H9 (cell line): ENCODE measurements at regions not wholly inside any gene's neighbourhood (a gene's known extent, or its start where the extent isn't known, plus 50 kb on each side); places are given as distances from the start of the nearest gene placed in this dataset.

ENCODE experiments used
- DNase-seq: peaks from one replicate; pipeline ENCODE4 v3.0.0-alpha.2; 2017
- H2AFZ ChIP-seq: one replicate; pipeline ENCODE4 v1.6.1; 2013; ENCODE audit warnings: mild to moderate bottlenecking, low read length, control low read depth, moderate library complexity
- H2AK5ac ChIP-seq: 2 replicates; pipeline ENCODE4 v1.6.1; 2013; ENCODE audit warnings: low read length, control low read depth, mixed read lengths; ENCODE audit not compliant: insufficient read length
- H2BK120ac ChIP-seq: one replicate; pipeline ENCODE4 v1.6.1; 2013; ENCODE audit warnings: low read depth, mild to moderate bottlenecking, low read length, control low read depth, inconsistent platforms; ENCODE audit not compliant: poor library complexity, severe bottlenecking
- H2BK12ac ChIP-seq: 2 replicates; pipeline ENCODE4 v1.6.1; 2013; ENCODE audit warnings: low read length, control low read depth, mixed read lengths, low read depth; ENCODE audit not compliant: insufficient read length
- H2BK15ac ChIP-seq: 2 replicates; pipeline ENCODE4 v1.6.1; 2013; ENCODE audit warnings: low read depth, low read length, control low read depth
- H2BK20ac ChIP-seq: one replicate; pipeline ENCODE4 v1.6.1; 2013; ENCODE audit warnings: low read depth, mild to moderate bottlenecking, low read length, control low read depth, inconsistent platforms; ENCODE audit not compliant: poor library complexity, severe bottlenecking
- H2BK5ac ChIP-seq: 2 replicates; pipeline ENCODE4 v1.6.1; 2013; ENCODE audit warnings: low read length, control low read depth, mixed read lengths; ENCODE audit not compliant: insufficient read length
- H3K14ac ChIP-seq: 2 replicates; pipeline ENCODE4 v1.6.1; 2013; ENCODE audit warnings: low read length, control low read depth; ENCODE audit not compliant: insufficient read depth
- H3K18ac ChIP-seq: 2 replicates; pipeline ENCODE4 v1.6.1; 2013; ENCODE audit warnings: low read depth, mild to moderate bottlenecking, mixed read lengths, low read length, control low read depth; ENCODE audit not compliant: insufficient read length
- H3K23ac ChIP-seq: 2 replicates; pipeline ENCODE4 v1.6.1; 2013; ENCODE audit warnings: low read length, control low read depth, mixed read lengths, low read depth; ENCODE audit not compliant: insufficient read length
- H3K23me2 ChIP-seq: 2 replicates; pipeline ENCODE4 v1.6.1; 2013; ENCODE audit warnings: low read depth, mild to moderate bottlenecking, mixed read lengths, low read length, control low read depth; ENCODE audit not compliant: insufficient read length, poor library complexity, severe bottlenecking
- H3K27ac ChIP-seq: 2 replicates; pipeline ENCODE4 v1.5.1; 2013; ENCODE audit warnings: low read length, control low read depth, mixed read lengths, low read depth; ENCODE audit not compliant: insufficient read length
- H3K27me3 ChIP-seq: 2 replicates; pipeline ENCODE4 v1.6.1; 2013; ENCODE audit warnings: low read length, control low read depth, inconsistent platforms; ENCODE audit not compliant: insufficient read depth
- H3K4ac ChIP-seq: 2 replicates; pipeline ENCODE4 v1.6.1; 2013; ENCODE audit warnings: low read depth, mild to moderate bottlenecking, control low read depth, inconsistent platforms, low read length, moderate library complexity
- H3K4me1 ChIP-seq: 2 replicates; pipeline ENCODE4 v1.6.1; 2013; ENCODE audit warnings: low read length, control low read depth, inconsistent platforms; ENCODE audit not compliant: insufficient read depth
- H3K4me2 ChIP-seq: 2 replicates; pipeline ENCODE4 v1.6.1; 2013; ENCODE audit warnings: low read length, control low read depth, mixed read lengths; ENCODE audit not compliant: insufficient read length, insufficient read depth
- H3K56ac ChIP-seq: 2 replicates; pipeline ENCODE4 v1.6.1; 2013; ENCODE audit warnings: low read depth, mild to moderate bottlenecking, mixed read lengths, low read length, control low read depth; ENCODE audit not compliant: insufficient read length
- H3K79me1 ChIP-seq: 2 replicates; pipeline ENCODE4 v1.6.1; 2013; ENCODE audit warnings: low read depth, mild to moderate bottlenecking, moderate library complexity, low read length, control low read depth, inconsistent platforms; ENCODE audit not compliant: insufficient read depth, poor library complexity, severe bottlenecking
- H3K79me2 ChIP-seq: 2 replicates; pipeline ENCODE4 v1.6.1; 2013; ENCODE audit warnings: low read length, control low read depth, inconsistent platforms; ENCODE audit not compliant: insufficient read depth
- H3K9ac ChIP-seq: 2 replicates; pipeline ENCODE4 v1.6.1; 2013; ENCODE audit warnings: low read length, control low read depth, mixed read lengths; ENCODE audit not compliant: insufficient read length; ENCODE audit errors: extremely low read depth
- H3K9me3 ChIP-seq: one replicate; pipeline ENCODE4 v1.6.1; 2013; ENCODE audit warnings: low read depth, low read length, inconsistent platforms; ENCODE audit not compliant: control insufficient read depth
- H3T11ph ChIP-seq: one replicate; pipeline ENCODE4 v1.6.1; 2013; ENCODE audit warnings: mild to moderate bottlenecking, low read length, control low read depth, inconsistent platforms
- H4K20me1 ChIP-seq: one replicate; pipeline ENCODE4 v1.6.1; 2013; ENCODE audit not compliant: control insufficient read depth, insufficient read length, insufficient read depth
- H4K5ac ChIP-seq: 2 replicates; pipeline ENCODE4 v1.6.1; 2013; ENCODE audit warnings: low read depth, mild to moderate bottlenecking, mixed read lengths, low read length, control low read depth; ENCODE audit not compliant: insufficient read length
- H4K8ac ChIP-seq: replicated peaks from 2 replicates; pipeline ENCODE4 v1.6.1; 2013; ENCODE audit warnings: low read length, control low read depth, mixed read lengths, low read depth; ENCODE audit not compliant: insufficient read length
- H4K91ac ChIP-seq: 2 replicates; pipeline ENCODE4 v1.6.1; 2013; ENCODE audit warnings: low read depth, mild to moderate bottlenecking, moderate library complexity, mixed read lengths, low read length, control low read depth; ENCODE audit not compliant: insufficient read length
- H3K27ac Mint-ChIP-seq, 3 experiments: 2 replicates in 2 of 3; 3 replicates in 1 of 3; pipeline ENCODE4 v1.8.0; 2020 to 2021; ENCODE audit warnings: mixed read lengths in 3 of 3, mild to moderate bottlenecking in 1 of 3, moderate library complexity in 1 of 3
- H3K27me3 Mint-ChIP-seq: 2 replicates; pipeline ENCODE4 v1.8.0; 2021; ENCODE audit warnings: low read depth, mild to moderate bottlenecking, moderate library complexity, mixed read lengths
- H3K36me3 Mint-ChIP-seq, 3 experiments: 2 replicates in 2 of 3; 3 replicates in 1 of 3; pipeline ENCODE4 v1.8.0; 2020 to 2021; ENCODE audit warnings: low read depth in 3 of 3, mixed read lengths in 3 of 3; ENCODE audit not compliant: insufficient read depth in 1 of 3
- H3K4me1 Mint-ChIP-seq, 2 experiments: 2 replicates each; pipeline ENCODE4 v1.8.0; 2020; ENCODE audit warnings: mixed read lengths in 2 of 2
- H3K4me3 Mint-ChIP-seq, 2 experiments: 2 replicates in 1 of 2; 3 replicates in 1 of 2; pipeline ENCODE4 v1.8.0; 2020 to 2021; ENCODE audit warnings: mild to moderate bottlenecking in 2 of 2, mixed read lengths in 2 of 2, moderate library complexity in 1 of 2
- H3K9me3 Mint-ChIP-seq, 2 experiments: 2 replicates in 1 of 2; 3 replicates in 1 of 2; pipeline ENCODE4 v1.8.0; 2020; ENCODE audit warnings: mild to moderate bottlenecking in 2 of 2, mixed read lengths in 2 of 2, moderate library complexity in 1 of 2
- CTCF ChIP-seq: fragments of 200-600 bp; sonication (generic); conservative IDR thresholded peaks from 3 replicates; pipeline ENCODE4 v1.8.0; 2021; ENCODE audit warnings: antibody characterized with exemption, mild to moderate bottlenecking
- WGBS: extraction: QIAGEN DNeasy Blood & Tissue Kit; methylation state at CpG from one replicate; pipeline ENCODE4 v1.1.7; 2013; ENCODE audit warnings: missing lambda C conversion rate, low lambda C conversion rate, mixed read lengths; ENCODE audit not compliant: insufficient read length; ENCODE audit errors: extremely low coverage; 5-methylcytosine and 5-hydroxymethylcytosine counted together

GRCh38 chr22:48837341-48837935, 990.2 kb downstream of the BRD1 start:
- peak overlapping the region in 1 of 2 experiments; percentile 69; a peak in 2 of 5 replicates for H3K4me3 Mint-ChIP-seq
- Histone ChIP-seq H3K18ac (no peak overlapping the region), H3K27me3 (no peaks in the 10 kb centered on the region), H3K56ac (no peak overlapping the region), H4K8ac (peak overlapping the region; percentile 5), H2BK120ac (no peak overlapping the region), H3K4me2 (no peak overlapping the region), H2BK12ac (no peak overlapping the region), H4K20me1 (no peaks in the 10 kb centered on the region), H3K14ac (no peak overlapping the region), H3K4ac (no peak overlapping the region), H3K4me1 (no peaks in the 10 kb centered on the region), H3K79me1 (no peaks in the 10 kb centered on the region), H4K5ac (peak overlapping the region; percentile 12), H2AK5ac (no peak overlapping the region), H2BK5ac (no peak overlapping the region), H2AFZ (no peak overlapping the region), H3T11ph (no peak overlapping the region), H2BK20ac (no peak overlapping the region), H3K79me2 (no peaks in the 10 kb centered on the region), H3K23ac (no peak overlapping the region), H3K9me3 (no peaks in the 10 kb centered on the region), H3K9ac (no peak overlapping the region), H3K23me2 (no peaks in the 10 kb centered on the region), H3K27ac (no peak overlapping the region), H2BK15ac (no peak overlapping the region), H4K91ac (no peak overlapping the region)
- peaks cover 13% of the 10 kb centered on the region in 2 experiments; a peak in 4 of 5 replicates for H3K9me3 Mint-ChIP-seq
- H3K4me1 Mint-ChIP-seq, result peaks cover 0 to 8% of the 10 kb centered on the region in 2 experiments; a peak in 3 of 4 replicates
- no peak for DNase-seq
- H3K27ac Mint-ChIP-seq, result peak overlapping the region in 1 of 3 experiments; percentile 53; a peak in 2 of 7 replicates
- peaks cover 0 to 7% (median 7%) of the 10 kb centered on the region in 3 experiments; a peak in 4 of 7 replicates for H3K36me3 Mint-ChIP-seq
- WGBS, result no CpG with 5 or more reads among the region's 16 CpGs
- peaks cover 12% of the 10 kb centered on the region; the same call in 1 of the 2 replicates for H3K27me3 Mint-ChIP-seq
- TF ChIP-seq CTCF, result no peak
